Fibroblast of pulmonary artery (primary cell): ENCODE measurements at regions not wholly inside any gene's neighbourhood (a gene's known extent, or its start where the extent isn't known, plus 50 kb on each side); places are given as distances from the start of the nearest gene placed in this dataset.

Source experiments
- DNase-seq: peaks from one replicate; pipeline ENCODE4 v3.0.0-alpha.2; 2010; ENCODE audit warnings: low read depth
- H3K4me3 ChIP-seq: replicated peaks from 2 replicates; pipeline ENCODE4 v1.5.1; 2011; ENCODE audit warnings: low read depth, mild to moderate bottlenecking, control low read depth, low read length, moderate library complexity
- CTCF ChIP-seq: IDR thresholded peaks from 2 replicates; pipeline ENCODE4 v1.5.1; 2011; ENCODE audit warnings: mild to moderate bottlenecking, control low read depth, low read length, inconsistent platforms; ENCODE audit errors: missing control alignments

- no peak overlapping the region for H3K4me3 ChIP-seq
- DNase-seq, result no peak
- TF ChIP-seq CTCF, result no peak
Measured at GRCh38 chr10:6305401-6306321, 102.9 kb downstream of the PFKFB3 start.

- no peak overlapping the region for H3K4me3 ChIP-seq
Measured at GRCh38 chr10:6306917-6307316, 104.2 kb downstream of the PFKFB3 start.

GRCh38 chr10:6309816-6310215 lies 107.1 kb downstream of the PFKFB3 start:
- no peak for TF ChIP-seq CTCF
- H3K4me3 ChIP-seq, result no peak overlapping the region
- no peak for DNase-seq

More at GRCh38 chr10:6306917-6307316, 104.2 kb downstream of the PFKFB3 start:
- no peak for DNase-seq
- no peak for TF ChIP-seq CTCF

GRCh38 chr10:6310977-6311376 lies 108.2 kb downstream of the PFKFB3 start:
- DNase-seq, result no peak
- no peak overlapping the region for H3K4me3 ChIP-seq
- no peak for TF ChIP-seq CTCF

- no peak overlapping the region for H3K4me3 ChIP-seq
- TF ChIP-seq CTCF, result no peak
- DNase-seq, result no peak
Measured at GRCh38 chr10:6311700-6312330, 109.1 kb downstream of the PFKFB3 start.

GRCh38 chr10:6312636-6313035 lies 109.9 kb downstream of the PFKFB3 start:
- no peak for TF ChIP-seq CTCF
- no peak for DNase-seq
- no peak overlapping the region for H3K4me3 ChIP-seq
